ENCODE measurements at regions not wholly inside any gene's neighbourhood (a gene's known extent, or its start where the extent isn't known, plus 50 kb on each side); places are given as distances from the start of the nearest gene placed in this dataset.
A peak's percentile ranks its signal among the peaks of the same experiment; 100 is the strongest.

DNA sequence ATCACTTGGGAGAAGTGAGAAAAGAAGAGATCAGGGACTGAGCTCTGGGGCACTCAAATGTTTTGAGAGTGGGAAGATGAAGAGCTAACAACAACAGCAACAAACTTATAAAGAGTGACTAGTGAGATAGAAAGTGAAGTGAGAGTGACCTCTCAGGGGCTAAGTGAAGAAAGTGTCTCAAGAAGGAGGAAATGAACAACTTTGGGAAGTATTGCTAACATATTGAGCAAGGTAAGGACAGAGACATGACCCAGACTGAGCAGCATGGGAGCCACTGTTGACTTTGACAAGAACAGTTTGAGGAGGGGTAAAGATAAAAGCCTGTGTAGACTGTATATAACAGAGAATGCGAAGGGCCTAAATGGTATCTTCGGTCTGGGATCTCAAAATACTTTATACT, 155.1 kb upstream of the BTG1 start:
- no peak for DNase-seq
- ATAC-seq: no peak

DNA sequence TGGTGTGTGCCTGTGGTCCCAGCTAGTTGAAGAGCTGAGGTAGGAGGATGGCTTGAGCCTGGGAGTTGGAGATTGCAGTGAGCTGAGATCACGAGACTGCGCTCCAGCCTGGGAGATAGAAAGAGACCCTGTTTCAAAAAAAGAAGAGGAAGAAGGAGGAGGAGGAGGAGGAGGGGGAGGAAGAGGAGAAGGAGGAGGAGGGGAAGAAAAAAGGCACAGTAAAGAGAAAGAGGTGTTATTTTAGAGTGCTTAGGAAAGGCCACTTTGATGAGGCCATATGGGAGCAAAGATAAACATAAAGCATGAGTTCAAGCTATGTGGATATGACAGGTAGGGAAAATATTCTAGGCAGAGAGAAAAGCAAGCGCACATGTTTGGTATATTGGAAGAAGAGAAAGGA, 154.1 kb upstream of the BTG1 start:
- no peak for DNase-seq
- ATAC-seq: no peak

DNA sequence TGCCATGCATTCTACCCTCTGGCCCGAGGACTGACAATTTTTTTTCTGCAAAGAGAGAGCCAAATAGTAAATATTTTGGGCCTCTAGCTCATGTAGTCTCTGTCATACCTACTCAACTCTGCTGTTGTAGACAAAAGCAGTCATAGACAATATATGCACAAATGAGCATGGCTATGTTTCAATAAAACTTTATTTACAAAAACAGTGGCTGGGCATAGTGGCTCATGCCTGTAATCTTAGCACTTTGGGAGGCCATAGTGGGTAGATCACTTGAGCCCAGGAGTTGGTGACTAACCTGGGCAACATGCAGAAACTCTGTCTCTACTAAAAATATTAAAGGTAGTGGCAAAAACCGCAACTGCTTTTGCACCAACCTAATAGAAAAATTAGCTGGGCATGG, 153.7 kb upstream of the BTG1 start:
- no peak for DNase-seq
- no peak for ATAC-seq

DNA sequence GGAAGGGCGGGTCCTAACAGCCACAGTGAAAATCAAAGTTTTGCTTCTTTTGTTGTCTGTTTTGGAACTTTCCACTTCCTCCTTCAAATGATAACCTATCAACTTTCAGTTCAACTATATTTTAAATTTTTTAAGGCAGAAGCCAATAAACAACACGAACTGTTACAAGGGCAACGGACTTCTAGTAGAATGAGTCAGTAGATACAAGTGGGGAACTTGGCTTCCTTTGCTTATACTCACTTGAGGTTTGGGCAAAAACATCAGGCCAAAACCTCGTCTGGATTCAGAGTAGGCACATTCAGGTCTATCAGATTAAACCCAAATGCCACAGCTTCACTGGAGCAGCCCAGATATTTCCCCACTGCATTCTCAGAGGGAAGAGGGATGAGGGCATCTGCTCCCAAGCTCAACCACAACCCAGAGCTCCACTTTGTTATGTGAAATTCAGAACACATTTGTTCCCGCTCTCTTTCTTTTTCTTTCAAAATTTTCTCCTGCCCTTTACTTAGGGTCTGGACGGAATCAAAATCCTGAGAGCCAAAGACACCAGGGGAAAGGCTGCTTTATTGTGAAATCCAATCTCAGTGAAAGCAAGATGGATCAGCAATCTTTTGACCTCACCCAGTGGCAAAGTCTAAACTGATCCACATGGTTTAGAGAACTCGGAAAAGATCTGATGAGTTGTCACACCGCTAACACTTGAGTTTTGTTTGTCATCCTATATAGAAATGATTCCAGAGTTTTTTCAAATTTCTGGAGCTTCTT, 152.5 kb upstream of the BTG1 start:
- ATAC-seq: peak; percentile 84
- no peak for DNase-seq

DNA sequence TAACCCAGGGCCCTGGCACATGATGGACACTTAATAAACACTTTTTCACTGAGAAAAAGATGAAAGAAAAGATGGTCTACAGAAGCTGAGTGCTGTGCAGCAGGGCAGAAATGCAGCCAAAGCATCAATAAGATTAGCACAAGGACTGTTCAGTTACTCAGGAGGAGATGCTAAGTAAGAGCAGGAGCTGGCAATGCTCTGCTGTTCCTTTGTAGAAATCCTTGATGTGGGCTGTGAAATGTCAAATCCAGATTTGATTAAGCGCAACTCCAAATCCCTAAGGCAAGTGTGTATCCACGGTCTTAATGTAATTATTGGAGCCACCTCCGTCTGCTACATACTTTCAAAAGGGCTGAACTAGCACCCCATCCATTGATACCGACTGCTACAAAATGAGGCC, 151.8 kb upstream of the BTG1 start:
- no peak for ATAC-seq
- DNase-seq: no peak

DNA sequence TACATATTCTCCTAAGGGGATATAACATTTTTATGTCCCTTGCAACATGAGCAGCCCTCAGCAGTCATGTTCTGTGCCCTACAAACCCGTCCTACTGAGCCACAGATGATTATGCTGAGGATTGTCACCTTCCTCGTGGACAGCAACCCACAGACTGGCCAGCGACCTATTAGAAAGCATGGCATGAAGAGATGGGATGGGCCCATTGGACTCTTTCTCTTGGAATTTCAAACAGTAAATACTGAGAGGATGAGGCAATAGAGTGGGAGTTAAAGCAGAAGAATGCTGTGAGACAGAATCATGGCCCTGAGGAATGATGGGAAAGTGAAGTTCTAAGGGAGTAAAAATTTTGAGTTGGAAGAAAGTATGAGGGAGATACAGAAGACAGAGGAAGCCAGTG, 149.9 kb upstream of the BTG1 start:
- ATAC-seq (no peak), DNase-seq (no peak)

DNA sequence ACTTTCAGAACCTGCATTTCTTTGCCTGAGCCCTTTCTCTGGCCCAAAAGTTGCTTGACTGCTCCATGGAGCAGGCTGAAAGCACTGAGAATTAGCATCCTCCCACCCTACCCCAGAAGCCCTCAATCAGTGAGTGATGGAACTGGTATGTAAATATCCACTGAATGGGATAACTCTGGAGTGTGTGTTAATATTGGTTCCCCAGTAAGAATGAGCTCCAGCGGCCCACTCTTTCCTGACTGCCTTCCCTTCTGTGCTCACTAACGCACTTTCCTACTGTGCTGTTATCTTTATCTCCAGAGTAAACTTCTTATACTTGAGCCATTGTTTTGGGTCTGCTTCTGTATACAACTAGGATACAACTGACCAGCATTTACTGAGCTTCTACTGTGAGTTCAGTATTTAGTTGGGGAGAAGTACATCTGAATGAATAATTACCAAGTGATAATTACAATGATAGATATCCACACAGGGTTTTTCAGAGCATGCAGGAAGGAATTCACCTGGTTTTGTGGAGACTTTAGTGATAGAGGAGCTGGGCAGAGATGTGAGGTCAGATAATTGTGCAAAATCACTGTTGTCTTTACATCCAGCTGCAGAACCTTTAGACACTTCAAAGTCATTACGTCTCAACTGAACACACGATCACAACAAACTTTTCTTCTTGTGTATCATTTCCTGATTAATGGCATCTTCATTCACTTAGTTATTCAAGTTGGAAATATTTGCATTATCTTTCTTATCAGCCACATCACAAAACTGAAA, 149.2 kb upstream of the BTG1 start:
- DNase-seq: no peak
- ATAC-seq: no peak

DNA sequence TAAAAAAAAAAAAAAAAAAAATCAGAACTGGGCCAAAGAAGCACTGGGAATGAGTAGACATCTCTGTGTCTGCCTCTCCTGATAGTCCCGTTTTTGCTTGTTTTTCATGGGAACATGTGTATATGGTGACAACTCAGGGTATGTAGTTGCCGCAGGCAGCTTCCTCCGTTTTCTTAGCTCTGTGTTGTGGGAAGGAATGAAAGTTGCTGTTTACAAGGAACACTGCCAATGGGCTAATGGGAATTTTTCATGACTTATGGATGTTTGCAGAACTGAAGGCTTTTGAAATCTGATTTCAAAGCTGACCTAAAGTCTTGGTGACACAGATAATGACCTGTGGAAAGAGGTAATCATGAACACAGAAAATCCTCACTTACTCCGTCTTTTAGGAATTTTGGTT, 146.4 kb upstream of the BTG1 start:
- DNase-seq (no peak), ATAC-seq (no peak)

DNA sequence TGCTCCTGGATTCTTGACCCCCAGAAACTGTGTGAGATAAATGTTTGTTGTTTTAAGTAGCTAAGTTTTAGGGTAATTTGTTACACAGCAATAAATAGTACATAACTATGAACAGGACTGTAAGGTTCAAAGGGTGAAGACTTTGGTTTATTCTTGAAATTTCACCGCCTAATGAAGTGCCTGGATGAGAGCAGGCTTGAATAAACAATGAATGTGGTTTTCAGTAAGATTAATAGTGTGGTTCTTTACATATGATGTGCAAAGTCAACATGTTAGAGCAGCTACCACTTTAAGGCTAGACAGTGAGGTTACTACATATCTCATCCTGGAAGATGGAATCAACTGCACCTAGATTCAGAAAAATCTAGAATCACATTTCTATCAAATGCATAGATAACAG, 145.2 kb upstream of the BTG1 start:
- DNase-seq (no peak), ATAC-seq (no peak)

DNA sequence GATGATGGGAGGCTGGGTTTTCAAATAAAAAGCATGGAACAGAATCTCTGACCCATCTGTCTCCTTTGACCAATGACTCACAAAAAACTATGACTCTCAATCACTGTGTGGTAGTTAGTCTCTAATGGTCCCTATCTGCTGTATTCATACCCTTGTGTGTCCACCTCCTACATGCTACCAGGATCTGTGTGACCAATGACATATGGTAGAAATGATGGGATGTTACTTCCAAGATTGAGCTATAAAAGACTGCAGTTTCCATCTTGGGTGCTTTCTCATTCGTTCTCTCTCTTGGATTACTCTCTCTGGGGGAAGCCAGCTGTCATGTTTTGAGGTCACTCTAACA, 144.7 kb upstream of the BTG1 start:
- no peak for DNase-seq
- no peak for ATAC-seq

DNA sequence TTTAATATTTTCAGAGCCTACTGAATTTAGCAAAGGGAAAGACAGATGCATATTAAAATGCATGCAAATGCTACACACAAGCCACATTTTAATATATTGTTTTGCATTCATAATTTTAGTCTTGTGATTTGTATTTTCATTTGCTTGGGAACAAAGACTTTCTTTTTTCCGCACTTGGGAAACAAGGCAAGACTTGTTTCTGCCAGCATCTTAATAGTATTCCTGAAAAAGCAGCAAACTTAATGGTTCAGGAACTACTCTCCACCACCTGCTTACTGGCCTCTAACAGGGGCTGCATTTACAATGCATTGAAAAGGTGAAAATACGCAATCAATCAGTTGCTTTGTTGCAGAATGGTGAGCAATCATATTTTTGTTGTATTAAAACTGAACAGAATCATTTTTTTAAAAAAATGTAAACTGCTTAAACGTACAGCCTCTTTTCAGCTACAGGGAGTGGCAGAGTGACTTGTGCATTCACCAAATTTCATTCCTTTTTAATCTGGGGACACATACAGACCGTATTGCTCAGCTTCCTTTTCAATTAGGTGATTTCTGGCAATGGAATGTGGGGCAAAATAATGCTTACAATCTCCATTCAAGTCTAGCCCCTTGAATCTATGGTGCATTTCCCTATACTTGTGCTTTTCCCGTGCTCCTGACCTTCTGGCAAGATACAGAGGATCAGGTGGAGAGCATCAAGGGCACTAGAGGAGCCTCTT, 144.1 kb upstream of the BTG1 start:
- ATAC-seq: no peak
- no peak for DNase-seq

DNA sequence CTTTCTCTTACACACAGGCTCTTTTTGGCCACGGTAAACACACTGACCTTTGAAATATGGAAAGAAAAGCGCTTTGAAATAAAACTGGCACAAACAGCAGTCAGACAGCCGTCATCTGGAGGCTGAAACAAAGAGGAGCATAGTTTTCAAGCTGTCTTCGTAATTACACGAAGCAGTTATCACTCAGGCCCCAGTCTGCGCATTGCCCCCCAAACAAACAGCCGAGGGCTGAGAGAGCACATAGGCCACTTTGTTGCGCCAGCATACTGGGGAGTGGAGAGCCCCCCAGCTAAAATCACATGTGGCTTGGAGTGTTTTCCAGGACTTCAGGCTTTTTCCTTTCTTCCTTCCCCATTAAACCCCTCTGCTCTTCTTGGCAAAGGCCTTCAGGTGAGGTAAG, 142.9 kb upstream of the BTG1 start:
- no peak for DNase-seq
- no peak for ATAC-seq

DNA sequence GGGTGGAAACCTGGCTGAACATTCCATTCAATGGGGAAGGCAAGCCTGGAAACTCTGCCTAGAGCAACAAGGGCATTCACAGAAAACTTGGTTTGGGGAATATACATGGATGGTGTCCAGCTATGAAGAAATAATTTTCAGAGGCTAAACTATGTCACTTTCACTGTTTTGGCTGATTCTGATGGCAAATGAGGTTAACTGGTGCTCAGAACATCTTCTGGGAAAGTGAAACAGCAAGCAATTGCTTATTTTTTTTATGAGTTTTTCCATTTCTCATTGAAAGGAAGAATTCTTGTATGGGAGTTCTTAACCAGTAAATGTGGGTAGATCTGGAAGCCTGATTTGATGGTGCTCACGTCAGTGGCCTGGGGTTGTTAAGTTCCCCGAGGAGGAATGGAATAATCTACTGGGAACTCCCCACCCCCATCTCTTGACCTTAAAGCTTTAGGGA, 132.8 kb upstream of the BTG1 start:
- no peak for ATAC-seq
- no peak for DNase-seq

DNA sequence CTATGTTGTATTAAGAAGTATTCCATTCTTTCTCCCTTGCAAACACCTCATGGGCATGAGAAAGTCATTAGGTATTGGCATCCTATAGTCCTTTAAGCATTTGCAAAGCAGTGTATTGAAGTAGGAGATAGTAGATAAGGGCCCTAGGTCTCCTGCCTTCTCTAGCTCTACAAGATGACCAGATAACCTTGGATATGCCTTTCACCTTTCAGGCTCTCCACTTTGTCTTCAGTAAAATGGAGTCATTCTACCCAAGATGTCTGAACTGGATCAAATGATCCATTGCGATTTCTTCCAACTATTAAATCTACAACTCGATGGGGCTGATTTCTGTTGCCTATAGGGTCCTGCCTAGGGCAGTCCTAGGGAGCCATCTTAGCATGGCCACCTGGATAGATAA, 132.1 kb upstream of the BTG1 start:
- ATAC-seq (no peak), DNase-seq (no peak)

DNA sequence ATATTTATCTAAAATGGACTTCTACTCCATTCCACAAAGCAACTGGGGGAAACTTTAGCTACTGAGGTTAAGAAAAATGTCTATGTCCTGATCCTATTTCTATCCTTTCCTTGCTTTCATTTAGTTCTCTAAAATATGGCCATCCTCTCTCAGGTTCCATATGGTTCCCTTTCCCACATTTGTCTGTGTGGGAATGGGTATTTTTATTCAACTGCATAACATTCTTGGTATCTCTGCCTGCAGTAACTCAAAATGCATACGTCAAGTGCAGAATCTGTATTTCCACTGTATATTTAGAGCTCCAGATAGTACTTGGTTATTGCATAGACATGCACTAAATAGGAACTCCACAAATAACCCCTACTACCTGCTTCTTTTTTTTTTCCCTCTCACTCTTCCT, 130.6 kb upstream of the BTG1 start:
- no peak for DNase-seq
- ATAC-seq: no peak

DNA sequence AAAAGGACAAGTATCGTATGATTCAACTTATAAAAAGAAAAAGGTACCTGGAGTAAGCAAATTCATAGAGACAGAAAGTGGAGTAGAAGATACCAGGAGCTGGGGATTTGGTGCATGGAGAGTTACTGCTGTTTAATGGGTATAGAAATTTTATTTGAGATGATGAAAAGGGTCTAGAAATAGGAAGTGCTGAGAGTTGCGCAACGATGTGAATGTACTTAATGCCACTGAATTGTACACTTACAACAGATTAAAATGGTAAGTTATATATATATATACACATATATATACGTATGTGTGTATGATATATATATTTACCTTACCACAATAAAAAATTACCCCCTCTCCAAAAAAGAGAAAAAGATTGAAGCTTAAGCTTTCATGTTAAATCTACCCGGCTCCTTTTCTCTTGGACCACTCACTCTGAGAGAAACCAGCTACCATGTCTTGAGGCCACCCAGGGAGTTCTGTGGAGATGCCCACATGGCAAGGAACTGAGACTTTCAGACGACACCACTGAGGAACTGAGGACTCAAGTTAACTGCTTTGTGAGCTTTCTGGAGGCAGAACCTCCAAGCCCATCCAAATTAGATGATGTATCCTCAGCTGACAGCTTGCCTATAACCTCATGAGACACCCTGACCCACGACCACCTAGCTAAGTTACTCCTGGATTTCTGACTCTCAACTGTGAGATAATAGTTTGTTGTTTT, 130.0 kb upstream of the BTG1 start:
- no peak for ATAC-seq
- no peak for DNase-seq

DNA sequence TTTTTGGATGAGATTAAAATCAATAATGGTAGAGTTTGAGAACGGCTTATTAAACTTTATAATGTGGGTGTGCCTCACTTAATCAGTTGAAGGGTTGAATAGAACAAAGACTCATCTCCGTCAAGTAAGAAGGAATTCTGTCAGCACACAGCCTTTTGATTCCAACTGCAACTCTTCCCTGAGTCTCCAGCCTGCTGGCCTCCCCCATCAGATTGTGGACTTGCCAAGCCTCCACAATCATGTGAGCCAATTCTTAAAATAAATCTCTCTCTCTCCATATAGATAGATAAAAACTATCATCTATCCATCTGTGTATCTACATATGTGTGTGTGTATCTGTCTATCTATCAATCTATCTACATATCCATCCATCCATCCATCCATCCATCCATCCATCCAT, 127.4 kb upstream of the BTG1 start:
- DNase-seq: no peak
- ATAC-seq: no peak

DNA sequence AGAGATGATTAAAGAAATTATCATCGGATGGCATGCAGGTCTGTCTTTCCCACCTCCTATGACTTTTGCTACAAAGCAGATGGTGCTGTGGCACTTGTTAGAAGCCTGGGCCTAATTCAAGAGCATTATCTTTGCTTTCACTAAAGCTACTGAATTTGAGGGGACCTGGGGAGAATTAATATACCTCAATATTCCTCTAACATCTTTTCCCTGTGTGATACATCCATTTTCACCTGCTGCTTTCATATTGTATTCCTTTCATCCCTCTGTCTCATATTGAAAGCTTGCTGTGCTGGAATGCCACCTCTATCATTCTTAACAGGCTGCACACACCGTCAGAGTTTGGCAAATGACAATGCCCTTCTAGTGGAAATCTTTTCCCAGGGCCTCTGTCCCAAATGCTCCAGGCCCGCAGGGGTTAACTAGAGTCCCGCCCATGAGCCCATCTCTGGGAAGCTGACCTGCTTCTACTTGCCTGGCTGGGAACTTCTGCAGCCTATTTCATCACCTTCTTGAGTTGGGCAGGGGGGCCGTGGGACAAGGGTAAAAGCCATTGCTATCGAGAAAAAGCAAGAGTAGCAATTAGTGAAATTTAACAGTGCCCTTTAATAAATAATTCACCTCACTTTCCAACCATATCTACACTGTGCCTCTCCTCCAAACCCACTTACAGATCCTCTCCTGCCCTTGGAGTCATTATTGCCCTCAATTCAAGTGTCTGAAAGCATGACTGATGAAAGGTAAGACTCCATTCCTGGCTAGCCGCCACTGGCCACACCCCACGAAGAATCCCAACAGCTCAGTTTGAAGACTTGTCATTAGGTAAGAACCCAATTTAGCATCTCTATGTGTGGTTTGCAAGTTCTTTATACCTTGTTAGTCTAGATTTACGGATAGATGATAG, 126.7 kb upstream of the BTG1 start:
- DNase-seq: no peak
- no peak for ATAC-seq

DNA sequence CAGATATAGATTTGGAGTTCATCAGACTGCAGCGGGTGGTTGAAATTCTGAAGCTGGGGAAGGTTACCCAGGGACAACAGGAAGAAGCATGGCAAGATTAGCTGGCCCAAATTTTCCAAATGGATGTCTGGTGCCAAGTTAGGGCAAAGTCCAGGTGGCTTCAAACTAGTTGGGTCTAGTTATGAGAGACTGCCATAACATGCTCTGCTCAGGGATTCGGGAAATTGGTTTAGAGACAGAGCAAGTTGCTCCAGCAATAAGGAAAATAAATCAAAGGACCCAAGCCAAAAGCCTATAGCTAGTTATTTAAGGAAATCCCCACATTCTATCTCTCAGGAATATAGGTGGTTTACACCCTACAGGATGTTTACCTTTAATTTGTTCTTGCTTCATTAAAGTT, 125.7 kb upstream of the BTG1 start:
- DNase-seq (no peak), ATAC-seq (no peak)

DNA sequence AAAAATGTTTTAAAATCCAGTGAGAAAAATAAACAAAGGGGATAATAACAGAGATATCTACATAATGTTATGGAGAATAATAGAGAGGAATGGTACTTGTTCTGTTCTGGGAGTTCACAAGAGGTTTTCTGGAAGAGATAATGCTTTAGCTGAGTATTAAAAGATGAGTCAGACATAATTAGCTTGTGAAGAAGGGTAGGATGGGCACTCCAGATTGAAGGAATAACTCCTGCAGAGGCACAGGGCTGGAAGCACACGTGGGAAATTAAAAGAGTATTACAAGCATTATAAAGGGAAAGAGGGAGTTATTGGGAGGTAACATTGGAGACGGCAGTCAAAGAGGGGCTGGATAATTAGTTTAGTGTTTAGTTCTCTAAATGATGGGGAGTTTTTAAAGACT, 124.9 kb upstream of the BTG1 start:
- no peak for DNase-seq
- no peak for ATAC-seq

DNA sequence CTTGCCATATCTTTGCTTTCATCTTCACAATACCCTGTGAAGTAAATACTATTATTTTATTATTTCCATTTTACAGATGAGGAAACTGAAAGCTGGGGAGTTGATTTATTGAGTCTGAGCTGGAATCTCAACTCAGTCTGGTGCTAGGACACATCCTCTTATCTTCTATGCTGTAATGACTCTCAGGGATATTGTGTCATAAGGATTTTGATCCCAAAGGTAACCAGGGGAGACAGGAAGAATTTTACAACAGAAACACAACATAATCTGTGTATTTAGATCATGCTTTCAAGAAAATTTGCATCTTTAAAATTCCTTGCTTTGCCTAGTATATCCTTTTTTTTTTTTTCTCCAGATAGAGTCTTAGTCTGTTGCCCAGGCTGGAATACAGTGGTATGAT, 123.3 kb upstream of the BTG1 start:
- no peak for ATAC-seq
- DNase-seq: no peak

DNA sequence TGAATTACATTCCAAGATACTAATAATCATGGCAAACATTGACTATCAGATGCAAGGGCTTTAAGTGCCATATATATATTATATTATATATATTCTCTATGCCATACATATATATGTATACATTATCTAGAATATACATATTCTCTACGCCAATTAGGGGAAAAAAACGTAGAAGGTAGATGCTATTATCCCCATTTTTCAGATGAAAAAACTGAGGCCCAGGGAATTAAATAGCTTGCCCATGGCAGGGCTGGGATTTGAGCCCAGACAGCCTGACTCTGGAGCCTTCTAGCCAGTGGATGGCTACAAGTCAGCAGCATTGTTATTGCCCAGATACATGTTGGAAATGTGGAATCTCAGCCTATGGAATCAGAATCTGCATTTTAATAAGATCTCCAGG, 116.0 kb upstream of the BTG1 start:
- no peak for ATAC-seq
- DNase-seq: no peak

All from stimulated activated naive CD8-positive, alpha-beta T cell treated with anti-CD3 and anti-CD28 coated beads, Interleukin-15, Interleukin-2, amounts not matched to agents 100 U/mL and 50 U/mL, for 24 hours (primary cell).